ENCODE measurements at regions not wholly inside any gene's neighbourhood (a gene's known extent, or its start where the extent isn't known, plus 50 kb on each side); places are given as distances from the start of the nearest gene placed in this dataset.

- TF ChIP-seq EZH2phosphoT487 (IDR thresholded peaks at IDR 0.05; ENCODE audit: borderline replicate concordance, low read length) (no peak), CTCF (IDR thresholded peaks at IDR 0.05; ENCODE audit: low read depth, low read length, poor library complexity, severe bottlenecking) (no peak)
- H3K4me3 ChIP-seq (ENCODE audit: low read length): no peak overlapping the region
- H3K79me2 ChIP-seq (ENCODE audit: control insufficient read depth, low read length): no peaks in the 10 kb centered on the region
- H3F3A ChIP-seq (ENCODE audit: control insufficient read depth, insufficient read depth): no peaks in the 10 kb centered on the region
- H3K9me2 ChIP-seq (replicated peaks; ENCODE audit: control insufficient read depth, low read length): no peaks in the 10 kb centered on the region
- no peak overlapping the region for H3K4me2 ChIP-seq (ENCODE audit: low read length)
- no peaks in the 10 kb centered on the region for H4K20me1 ChIP-seq (ENCODE audit: control insufficient read depth, insufficient read depth, low read depth, low read length)
- peaks cover 4% of the 10 kb centered on the region; the same call in 1 of the 2 replicates for H3K9me3 ChIP-seq (ENCODE audit: control insufficient read depth, insufficient read depth, low read length)
- no peaks in the 10 kb centered on the region for H3K4me1 ChIP-seq (ENCODE audit: control insufficient read depth, low read length)
- no peaks in the 10 kb centered on the region for H3K36me3 ChIP-seq (ENCODE audit: control insufficient read depth, low read length)
- peaks cover 2% of the 10 kb centered on the region; the same call in 1 of the 2 replicates for H3K27me3 ChIP-seq (ENCODE audit: control insufficient read depth, low read length)
- no peak overlapping the region for H3K27ac ChIP-seq (ENCODE audit: low read depth, low read length)
These were observed 64.5 kb downstream of the COPS8 start for GRCh38 chr2:237150186-237150585.

GRCh38 chr2:237150831-237151375 is 65.2 kb downstream of the COPS8 start:
- H3K4me2 ChIP-seq (ENCODE audit: low read length): no peak overlapping the region
- H3F3A ChIP-seq (ENCODE audit: control insufficient read depth, insufficient read depth): no peaks in the 10 kb centered on the region
- no peaks in the 10 kb centered on the region for H3K36me3 ChIP-seq (ENCODE audit: control insufficient read depth, low read length)
- TF ChIP-seq EZH2phosphoT487 (IDR thresholded peaks at IDR 0.05; ENCODE audit: borderline replicate concordance, low read length) (no peak), CTCF (IDR thresholded peaks at IDR 0.05; ENCODE audit: low read depth, low read length, poor library complexity, severe bottlenecking) (no peak)
- H3K79me2 ChIP-seq (ENCODE audit: control insufficient read depth, low read length): no peaks in the 10 kb centered on the region
- no peaks in the 10 kb centered on the region for H3K9me2 ChIP-seq (replicated peaks; ENCODE audit: control insufficient read depth, low read length)
- H3K4me3 ChIP-seq (ENCODE audit: low read length): no peak overlapping the region
- no peaks in the 10 kb centered on the region for H3K4me1 ChIP-seq (ENCODE audit: control insufficient read depth, low read length)
- peaks cover 9% of the 10 kb centered on the region; the same call in 1 of the 2 replicates for H3K27me3 ChIP-seq (ENCODE audit: control insufficient read depth, low read length)
- no peaks in the 10 kb centered on the region for H4K20me1 ChIP-seq (ENCODE audit: control insufficient read depth, insufficient read depth, low read depth, low read length)
- no peak overlapping the region for H3K27ac ChIP-seq (ENCODE audit: low read depth, low read length)
- peaks cover 4% of the 10 kb centered on the region; the same call in 1 of the 2 replicates for H3K9me3 ChIP-seq (ENCODE audit: control insufficient read depth, insufficient read depth, low read length)

- Histone ChIP-seq H3K27ac (ENCODE audit: low read depth, low read length) (no peak overlapping the region), H3K9me2 (replicated peaks; ENCODE audit: control insufficient read depth, low read length) (no peaks in the 10 kb centered on the region), H3K4me1 (ENCODE audit: control insufficient read depth, low read length) (no peaks in the 10 kb centered on the region), H3F3A (ENCODE audit: control insufficient read depth, insufficient read depth) (no peaks in the 10 kb centered on the region), H3K4me3 (ENCODE audit: low read length) (no peak overlapping the region), H3K79me2 (ENCODE audit: control insufficient read depth, low read length) (no peaks in the 10 kb centered on the region), H3K9me3 (ENCODE audit: control insufficient read depth, insufficient read depth, low read length) (peaks cover under 1% of the 10 kb centered on the region; the same call in 1 of the 2 replicates), H4K20me1 (ENCODE audit: control insufficient read depth, insufficient read depth, low read depth, low read length) (no peaks in the 10 kb centered on the region), H3K36me3 (ENCODE audit: control insufficient read depth, low read length) (no peaks in the 10 kb centered on the region), H3K27me3 (ENCODE audit: control insufficient read depth, low read length) (peaks cover 12% of the 10 kb centered on the region; the same call in 1 of the 2 replicates), H3K4me2 (ENCODE audit: low read length) (no peak overlapping the region)
- TF ChIP-seq EZH2phosphoT487 (IDR thresholded peaks at IDR 0.05; ENCODE audit: borderline replicate concordance, low read length) (no peak), CTCF (IDR thresholded peaks at IDR 0.05; ENCODE audit: low read depth, low read length, poor library complexity, severe bottlenecking) (no peak)
These were observed 66.7 kb downstream of the COPS8 start for GRCh38 chr2:237152361-237152760.
